ENCODE measurements at regions not wholly inside any gene's neighbourhood (a gene's known extent, or its start where the extent isn't known, plus 50 kb on each side); places are given as distances from the start of the nearest gene placed in this dataset.

DNA sequence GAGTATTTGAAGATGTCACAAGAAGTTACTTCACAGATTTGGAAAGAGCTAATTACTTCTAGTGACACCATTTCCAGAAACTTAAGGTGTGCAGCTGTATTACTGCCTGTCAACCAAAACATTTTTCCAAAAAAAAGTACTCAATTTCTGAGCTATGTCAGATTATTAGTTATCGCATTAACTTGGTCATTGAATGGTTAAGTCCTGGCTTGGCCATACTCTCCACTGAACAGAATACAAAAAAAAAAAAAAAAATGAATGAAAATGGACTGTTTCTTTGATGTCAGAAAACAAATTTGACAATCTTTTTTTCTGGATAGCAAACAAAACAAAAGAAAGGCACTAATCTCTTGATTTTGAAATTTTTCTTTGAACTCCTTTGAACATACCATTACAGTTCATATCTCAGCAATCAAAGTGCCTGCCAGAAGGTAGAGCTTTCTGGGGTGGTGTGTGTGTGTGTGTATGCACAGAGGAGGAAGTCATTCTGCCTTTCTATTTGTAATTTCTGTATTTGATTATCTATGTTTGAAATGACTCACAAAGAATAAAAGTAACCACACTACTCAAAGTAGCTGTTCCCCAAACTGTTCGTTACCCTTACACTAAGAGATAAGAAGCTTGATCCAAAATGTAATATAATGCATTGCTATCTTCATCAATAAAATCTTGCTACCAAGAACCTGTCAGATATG lies 210.8 kb upstream of the FUT9 start (continued):
- TF ChIP-seq, protein P1, sequence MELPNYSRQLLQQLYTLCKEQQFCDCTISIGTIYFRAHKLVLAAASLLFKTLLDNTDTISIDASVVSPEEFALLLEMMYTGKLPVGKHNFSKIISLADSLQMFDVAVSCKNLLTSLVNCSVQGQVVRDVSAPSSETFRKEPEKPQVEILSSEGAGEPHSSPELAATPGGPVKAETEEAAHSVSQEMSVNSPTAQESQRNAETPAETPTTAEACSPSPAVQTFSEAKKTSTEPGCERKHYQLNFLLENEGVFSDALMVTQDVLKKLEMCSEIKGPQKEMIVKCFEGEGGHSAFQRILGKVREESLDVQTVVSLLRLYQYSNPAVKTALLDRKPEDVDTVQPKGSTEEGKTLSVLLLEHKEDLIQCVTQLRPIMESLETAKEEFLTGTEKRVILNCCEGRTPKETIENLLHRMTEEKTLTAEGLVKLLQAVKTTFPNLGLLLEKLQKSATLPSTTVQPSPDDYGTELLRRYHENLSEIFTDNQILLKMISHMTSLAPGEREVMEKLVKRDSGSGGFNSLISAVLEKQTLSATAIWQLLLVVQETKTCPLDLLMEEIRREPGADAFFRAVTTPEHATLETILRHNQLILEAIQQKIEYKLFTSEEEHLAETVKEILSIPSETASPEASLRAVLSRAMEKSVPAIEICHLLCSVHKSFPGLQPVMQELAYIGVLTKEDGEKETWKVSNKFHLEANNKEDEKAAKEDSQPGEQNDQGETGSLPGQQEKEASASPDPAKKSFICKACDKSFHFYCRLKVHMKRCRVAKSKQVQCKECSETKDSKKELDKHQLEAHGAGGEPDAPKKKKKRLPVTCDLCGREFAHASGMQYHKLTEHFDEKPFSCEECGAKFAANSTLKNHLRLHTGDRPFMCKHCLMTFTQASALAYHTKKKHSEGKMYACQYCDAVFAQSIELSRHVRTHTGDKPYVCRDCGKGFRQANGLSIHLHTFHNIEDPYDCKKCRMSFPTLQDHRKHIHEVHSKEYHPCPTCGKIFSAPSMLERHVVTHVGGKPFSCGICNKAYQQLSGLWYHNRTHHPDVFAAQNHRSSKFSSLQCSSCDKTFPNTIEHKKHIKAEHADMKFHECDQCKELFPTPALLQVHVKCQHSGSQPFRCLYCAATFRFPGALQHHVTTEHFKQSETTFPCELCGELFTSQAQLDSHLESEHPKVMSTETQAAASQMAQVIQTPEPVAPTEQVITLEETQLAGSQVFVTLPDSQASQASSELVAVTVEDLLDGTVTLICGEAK (IDR thresholded peaks at IDR 0.05): no peak
- TF ChIP-seq, protein P1 (CRISPR knock-in tag; IDR thresholded peaks at IDR 0.05): no peak
- TF ChIP-seq ARNT (IDR thresholded peaks at IDR 0.05) (no peak), KLF16 (CRISPR knock-in tag; IDR thresholded peaks at IDR 0.05) (no peak), ZNF737 (CRISPR knock-in tag; IDR thresholded peaks at IDR 0.05; ENCODE audit: borderline replicate concordance) (no peak), KLF6 (CRISPR knock-in tag; IDR thresholded peaks at IDR 0.05) (no peak), GATAD2A (CRISPR knock-in tag; IDR thresholded peaks at IDR 0.05) (peak; percentile 69), EHMT2 (IDR thresholded peaks at IDR 0.05; ENCODE audit: borderline replicate concordance, low read depth, low read length) (peak; percentile 94; the same call in 1 of the 2 replicates), NR1H2 (CRISPR knock-in tag; IDR thresholded peaks at IDR 0.05; ENCODE audit: borderline replicate concordance, low read depth) (no peak)
- TF ChIP-seq, protein P2, sequence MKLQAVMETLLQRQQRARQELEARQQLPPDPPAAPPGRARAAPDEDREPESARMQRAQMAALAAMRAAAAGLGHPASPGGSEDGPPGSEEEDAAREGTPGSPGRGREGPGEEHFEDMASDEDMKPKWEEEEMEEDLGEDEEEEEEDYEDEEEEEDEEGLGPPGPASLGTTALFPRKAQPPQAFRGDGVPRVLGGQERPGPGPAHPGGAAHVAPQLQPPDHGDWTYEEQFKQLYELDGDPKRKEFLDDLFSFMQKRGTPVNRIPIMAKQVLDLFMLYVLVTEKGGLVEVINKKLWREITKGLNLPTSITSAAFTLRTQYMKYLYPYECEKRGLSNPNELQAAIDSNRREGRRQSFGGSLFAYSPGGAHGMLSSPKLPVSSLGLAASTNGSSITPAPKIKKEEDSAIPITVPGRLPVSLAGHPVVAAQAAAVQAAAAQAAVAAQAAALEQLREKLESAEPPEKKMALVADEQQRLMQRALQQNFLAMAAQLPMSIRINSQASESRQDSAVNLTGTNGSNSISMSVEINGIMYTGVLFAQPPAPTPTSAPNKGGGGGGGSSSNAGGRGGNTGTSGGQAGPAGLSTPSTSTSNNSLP (IDR thresholded peaks at IDR 0.05; ENCODE audit: low read depth, low read length): peak; percentile 96

All from HepG2 (cell line).